HG03354 (cell line): ENCODE measurements at regions not wholly inside any gene's neighbourhood (a gene's known extent, or its start where the extent isn't known, plus 50 kb on each side); places are given as distances from the start of the nearest gene placed in this dataset.
"Not testable (repeated sequence)": the region's sequence is repeated elsewhere in the genome, so short reads cannot be mapped to it uniquely, and the experiment has no call there.

Experiments used
- ATAC-seq: cut with Tn5 transposase; IDR thresholded peaks from one replicate; pipeline ENCODE4 v1.9.1; 2021; ENCODE audit warnings: mild to moderate bottlenecking; ENCODE audit not compliant: unreplicated experiment, poor library complexity, severe bottlenecking

DNA sequence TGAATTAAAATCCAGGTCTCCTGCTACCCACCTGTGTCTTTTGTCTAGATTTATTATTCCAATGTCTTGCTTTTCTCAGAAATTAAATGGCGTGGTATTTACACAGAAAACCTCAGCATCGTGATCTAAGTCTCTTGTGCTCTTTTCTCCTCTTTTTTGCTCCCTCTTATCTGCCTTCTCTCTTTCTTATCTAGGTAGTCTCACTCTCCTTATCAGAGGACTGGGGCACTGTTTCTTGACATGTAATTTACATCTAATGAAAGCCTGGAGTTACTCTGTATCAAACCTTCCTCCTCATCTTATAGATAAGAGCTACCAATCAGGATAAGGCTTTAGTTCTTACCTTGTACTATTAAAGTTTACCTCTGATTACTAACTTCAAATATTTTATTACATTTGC lies 933.8 kb downstream of the TLE1 start:
- ATAC-seq, result no peak

DNA sequence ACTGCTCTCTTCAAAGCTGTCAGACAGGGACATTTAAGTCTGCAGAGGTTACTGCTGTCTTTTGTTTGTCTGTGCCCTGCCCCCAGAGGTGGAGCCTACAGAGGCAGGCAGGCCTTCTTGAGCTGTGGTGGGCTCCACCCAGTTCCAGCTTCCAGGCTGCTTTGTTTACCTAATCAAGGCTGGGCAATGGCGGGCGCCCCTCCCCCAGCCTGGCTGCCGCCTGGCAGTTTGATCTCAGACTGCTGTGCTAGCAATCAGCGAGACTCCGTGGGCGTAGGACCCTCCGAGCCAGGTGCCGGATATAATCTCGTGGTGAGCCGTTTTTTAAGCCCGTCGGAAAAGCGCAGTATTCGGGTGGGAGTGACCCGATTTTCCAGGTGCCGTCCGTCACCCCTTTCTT lies 942.3 kb downstream of the TLE1 start:
- not testable (repeated sequence) for ATAC-seq

DNA sequence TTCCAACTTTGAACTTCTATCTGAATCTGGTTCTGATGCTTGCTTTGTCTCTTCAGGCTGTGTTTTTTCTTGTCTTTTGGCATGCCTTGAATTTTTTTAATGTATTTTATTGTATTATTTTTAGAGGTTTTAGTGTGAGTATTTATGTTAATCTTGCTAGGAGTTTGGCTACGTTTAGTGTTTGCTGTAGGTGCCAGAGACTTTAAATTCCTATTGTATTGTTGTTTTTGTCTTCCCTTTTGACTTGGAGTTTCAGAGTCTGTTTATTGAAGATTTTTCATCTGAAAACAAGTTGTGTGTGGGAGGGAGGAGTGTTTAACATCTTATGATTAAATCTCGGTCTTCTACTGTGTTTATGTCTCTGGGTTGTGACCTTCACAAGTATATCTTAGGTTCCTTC lies 956.8 kb downstream of the TLE1 start:
- no peak for ATAC-seq

DNA sequence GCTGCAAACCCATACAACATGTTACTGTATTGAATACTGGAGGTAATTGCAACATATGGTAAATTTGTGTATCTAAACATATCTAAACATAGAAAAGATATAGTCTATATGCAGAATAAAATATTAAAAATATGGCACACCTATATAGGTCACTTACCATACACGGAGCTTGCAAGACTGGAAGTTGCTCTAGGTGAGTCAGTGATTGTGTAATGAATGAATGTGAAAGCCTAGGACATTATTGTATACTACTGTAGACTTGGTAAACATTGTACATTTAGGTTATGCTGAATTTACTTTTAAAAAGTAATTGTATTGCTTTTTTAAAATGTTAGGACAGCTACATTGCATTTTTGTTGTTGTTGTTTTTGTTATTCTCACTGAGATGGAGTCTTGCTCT lies 968.8 kb downstream of the TLE1 start:
- no peak for ATAC-seq

DNA sequence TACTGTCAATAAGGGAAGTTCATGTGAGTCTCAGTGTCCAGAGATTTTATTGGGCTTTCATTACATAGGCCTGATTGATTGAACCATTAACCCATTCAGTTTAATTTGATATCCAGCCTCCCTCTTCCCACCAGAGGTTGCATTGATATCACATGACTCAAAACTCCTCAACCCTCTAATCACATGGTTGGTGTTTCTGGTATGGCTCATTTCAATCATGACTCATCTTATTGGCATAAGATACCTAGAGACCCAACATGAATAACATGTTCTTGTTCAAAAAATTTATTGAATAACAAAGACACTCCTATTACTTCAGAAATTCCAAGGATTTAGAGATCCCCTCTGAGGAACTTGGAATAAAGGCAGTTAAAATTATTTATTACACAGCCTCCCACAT lies 982.2 kb downstream of the TLE1 start:
- ATAC-seq, result no peak

DNA sequence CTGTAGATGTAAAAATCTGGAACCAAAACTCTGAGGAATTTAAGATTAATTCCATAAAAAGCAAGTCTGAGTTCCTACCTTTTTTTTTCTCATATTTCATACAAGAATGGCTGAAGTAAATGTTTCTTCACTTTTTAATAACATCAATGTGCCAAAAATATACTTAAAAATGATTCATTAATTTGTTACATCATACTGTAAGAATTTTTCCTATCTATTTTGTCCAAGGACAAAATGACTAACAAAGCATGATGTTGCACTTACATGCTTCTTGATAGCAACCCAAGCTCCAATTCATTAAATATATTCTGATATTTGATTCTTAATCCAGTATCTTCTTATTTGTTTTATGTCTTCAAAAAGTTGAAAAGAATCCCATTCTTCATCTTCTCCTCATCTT lies 988.3 kb downstream of the TLE1 start:
- no peak for ATAC-seq

DNA sequence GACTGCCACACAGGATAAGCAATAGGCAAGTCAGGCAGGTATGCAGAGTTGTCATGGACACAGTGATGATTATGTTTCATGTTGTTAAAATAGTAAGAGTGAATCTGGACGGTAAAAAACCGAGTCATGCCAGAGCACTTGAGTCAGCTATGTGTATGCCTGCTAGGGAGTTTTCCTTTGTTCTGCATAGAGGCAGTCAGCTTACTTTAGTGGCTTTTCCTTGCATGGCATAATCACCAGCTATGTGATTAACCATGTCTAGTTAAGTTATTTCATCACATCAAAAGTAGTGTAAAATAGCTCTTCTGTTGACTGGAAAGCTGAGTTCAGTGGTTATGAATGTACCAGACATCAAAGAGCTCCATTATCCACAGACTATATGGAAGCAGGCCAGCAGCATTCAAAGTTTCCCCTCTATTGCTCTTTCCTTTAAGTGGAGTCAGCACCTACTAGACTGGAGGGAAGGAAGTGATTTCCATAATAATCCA lies 989.8 kb downstream of the TLE1 start:
- no peak for ATAC-seq

DNA sequence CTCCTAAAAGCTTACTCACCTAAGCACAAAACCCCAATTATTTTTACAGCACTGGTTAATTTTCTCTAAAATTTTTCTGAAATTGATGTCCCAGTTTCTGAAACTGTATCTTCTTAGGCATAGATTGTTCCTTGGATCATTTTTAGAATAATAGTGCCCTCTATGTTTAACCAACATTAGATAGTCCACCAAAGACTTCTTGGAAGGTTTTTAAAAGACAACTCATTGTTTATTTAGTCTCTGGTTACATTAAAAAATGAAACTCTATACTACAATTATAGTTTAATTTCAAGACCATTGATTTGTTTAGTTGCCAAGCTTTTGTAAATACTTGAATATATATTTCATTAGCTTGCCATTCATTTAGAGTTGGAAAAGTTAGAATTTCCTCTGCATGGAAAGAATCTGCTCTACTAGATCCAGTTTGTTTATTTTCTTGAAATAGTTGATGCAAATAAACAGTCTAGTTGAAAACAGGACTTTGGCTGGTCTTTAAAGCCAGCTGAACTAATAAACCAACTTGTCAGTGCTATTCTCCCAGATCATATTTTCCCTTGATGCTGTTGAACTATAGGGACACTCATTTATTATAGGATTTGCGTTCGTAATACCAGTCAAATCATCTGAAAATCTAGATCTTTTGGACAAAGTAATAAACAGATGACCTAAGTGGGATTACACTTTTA lies 990.5 kb downstream of the TLE1 start:
- no peak for ATAC-seq

DNA sequence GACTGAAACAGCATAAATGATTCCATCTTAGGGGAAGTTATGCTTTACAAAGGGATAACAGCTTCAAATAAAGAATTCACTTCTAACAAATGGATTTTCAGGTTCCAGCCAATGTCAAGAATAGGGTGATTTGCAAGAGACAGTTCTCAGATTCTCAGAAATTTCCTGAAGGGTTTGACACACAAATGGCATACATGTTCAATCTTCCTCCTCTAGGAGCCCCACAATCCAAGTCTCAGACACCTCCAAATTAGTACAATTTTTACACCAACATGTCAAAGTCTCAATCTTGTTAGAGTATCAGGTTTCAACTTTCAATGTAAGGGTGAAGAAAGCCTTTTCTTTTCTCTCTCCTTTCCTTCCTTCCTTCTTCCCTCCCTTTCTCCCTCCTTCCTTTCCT lies 996.6 kb downstream of the TLE1 start:
- ATAC-seq, result no peak

DNA sequence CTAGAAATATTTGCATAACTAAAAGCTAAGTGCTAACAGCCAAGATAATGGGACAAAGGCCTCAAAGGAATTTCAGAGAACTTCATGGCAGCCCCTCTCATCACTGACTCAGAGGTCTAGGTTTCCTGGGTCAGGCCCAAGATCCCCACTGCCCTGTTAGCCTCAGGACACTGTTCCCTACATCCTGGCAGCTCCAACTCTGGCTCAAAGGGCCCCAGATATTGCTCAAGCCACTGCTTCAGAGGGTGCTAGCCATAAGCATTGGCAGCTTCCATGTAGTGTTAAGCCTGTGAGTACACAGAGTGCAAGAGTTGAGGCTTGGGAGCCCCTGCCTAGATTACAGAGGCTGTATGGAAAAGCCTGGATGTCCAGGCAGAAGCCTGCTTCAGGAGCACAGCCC lies 998.1 kb downstream of the TLE1 start:
- no peak for ATAC-seq

DNA sequence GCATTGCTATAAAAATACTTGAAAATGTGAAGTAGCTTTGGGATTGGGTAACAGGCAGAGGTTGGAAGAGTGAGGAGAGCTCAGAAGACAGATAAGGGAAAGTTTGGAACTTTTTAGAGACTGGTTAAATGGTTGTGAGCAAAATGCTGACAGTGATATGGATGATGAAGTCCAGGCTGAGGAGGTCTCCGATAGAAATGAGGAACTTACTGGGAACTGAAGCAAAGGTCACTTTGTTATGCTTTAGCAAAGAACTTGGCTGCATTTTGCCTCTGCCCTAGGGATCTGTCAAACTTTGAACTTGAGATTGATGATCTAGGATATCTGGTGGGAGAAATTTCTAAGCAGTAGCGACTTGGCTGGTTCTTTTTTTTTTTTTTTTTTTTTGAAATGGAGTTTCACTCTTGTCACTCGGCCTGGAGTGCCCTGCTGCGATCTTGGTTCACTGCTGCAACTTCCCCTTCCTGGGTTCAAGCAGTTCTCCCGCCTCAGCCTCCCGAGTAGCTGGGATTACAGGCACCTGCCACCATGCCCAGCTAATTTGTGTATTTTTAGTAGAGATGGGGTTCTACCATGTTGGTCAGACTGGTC lies 998.9 kb downstream of the TLE1 start:
- ATAC-seq, result no peak

DNA sequence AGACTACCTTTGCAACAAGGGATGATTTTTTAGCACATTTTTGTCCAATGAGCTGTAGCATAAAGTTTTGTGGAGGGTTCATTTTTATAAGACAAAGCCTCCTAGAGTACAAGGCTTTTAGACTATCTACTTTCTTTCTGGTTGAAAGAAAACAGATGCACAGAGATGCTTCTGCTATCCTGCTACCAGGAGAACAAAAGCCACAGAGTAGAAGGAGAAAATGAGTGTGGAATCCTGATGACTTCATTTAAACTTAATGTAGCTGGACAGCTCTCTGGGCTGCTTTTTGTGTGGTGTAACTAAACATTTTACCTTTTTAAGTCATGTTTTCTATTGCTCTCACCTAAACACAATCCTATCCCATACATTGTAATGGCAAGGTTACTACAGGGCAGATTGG lies 1009.4 kb downstream of the TLE1 start:
- no peak for ATAC-seq

DNA sequence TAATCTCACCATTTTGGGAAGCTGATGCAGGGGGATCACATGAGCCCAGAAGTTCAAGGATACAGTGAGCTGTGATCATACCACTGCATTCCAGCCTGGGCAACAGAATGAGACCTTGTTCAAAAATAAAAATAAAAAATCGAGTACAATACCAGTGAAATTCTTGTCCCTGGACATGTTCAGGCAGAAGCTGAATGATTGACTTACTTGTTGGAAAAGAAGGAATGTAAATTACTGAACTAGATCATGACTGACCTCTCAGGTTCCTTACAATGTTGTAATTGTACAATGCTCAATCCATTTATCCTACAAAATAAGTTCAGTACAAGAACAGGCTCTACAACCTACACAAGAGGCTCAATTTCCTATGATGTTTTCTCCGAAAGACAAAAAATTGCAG lies 1010.4 kb downstream of the TLE1 start:
- ATAC-seq, result no peak

DNA sequence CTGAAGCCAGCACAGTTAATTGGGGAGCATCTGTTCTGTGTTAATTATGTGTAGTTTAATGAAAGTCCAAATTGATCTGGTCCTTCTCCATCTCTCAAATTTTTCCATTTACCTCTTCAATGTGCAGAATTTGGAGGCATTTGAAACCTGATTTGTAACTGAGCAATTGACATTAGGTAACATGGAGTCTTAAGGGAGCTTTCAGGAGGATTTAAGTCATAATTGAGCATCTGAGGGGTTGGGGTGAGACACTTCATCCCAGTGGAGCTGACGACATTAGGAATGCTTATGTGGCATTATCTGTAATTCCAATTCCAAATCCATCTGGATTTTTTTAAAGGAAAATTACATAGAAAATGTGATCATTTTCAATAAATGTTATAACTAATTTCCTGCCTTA lies 1015.9 kb downstream of the TLE1 start:
- ATAC-seq, result no peak

DNA sequence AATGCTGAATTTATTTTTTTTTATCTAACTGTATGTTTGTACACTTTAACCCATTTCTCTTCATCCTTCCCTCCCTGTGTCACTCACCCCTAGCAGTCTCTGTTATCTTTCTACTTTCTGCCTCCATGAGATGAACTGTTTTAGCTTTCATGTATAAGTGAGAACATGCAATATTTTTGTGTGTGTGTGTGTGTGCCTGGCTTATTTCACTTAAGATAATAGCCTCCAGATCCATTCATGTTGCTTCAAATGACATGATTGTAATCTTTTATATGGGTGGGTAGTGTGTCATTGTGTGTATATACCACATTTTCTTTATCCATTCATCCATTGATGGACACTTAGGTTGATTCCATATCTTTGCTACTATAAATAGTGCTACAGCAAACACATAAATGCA lies 1023.9 kb downstream of the TLE1 start:
- ATAC-seq, result no peak

DNA sequence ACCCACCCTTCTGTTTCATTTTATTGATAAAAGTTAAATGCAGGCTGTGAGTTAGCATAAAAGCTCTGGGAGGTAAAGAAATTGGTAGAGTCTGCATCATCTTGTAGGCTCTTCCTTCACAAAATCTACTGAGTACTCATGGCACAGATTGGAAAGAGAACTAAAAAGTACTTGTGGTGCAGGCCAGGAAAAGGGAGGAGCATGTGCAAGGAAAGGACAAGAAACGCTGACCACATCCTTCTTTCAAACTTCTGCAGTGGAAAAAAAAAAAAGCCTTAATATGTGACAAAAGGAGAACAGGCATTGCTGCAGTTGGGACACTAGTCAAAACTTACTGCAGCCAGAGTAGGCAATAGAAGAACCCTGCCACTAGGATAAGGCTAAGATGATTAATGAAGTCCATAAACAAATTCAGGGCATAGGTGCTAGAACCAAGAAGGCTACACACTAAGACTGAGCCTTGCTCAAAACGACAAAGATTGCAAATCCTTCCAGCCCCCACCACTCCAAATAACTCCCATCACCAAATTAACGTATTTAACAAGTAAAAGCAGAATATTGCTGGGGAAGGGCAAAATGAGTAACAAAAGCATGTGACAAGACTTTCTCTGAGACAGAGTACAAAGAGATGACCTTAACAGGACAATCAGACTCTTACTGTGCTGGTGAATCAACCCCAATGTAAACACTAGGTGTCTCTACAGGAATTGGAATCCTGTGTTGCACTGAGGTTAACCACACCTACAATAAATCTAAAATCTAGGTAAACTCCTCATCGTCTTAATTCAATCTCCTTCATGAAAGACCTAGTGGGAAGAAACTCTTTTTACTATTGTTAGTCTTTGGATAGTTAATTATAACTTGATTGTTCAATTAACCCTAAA lies 1024.8 kb downstream of the TLE1 start:
- ATAC-seq, result no peak

DNA sequence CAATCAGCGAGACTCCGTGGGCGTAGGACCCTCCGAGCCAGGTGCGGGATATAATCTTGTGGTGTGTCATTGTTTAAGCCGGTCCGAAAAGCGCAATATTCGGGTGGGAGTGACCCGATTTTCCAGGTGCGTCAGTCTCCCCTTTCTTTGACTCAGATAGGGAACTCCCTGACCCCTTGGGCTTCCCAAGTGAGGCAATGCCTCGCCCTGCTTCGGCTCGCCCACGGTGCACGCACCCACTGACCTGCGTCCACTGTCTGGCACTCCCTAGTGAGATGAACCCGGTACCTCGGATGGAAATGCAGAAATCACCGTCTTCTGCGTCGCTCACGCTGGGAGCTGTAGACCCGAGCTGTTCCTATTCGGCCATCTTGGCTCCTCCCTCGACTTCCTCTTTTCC lies 1029.6 kb downstream of the TLE1 start:
- not testable (repeated sequence) for ATAC-seq

DNA sequence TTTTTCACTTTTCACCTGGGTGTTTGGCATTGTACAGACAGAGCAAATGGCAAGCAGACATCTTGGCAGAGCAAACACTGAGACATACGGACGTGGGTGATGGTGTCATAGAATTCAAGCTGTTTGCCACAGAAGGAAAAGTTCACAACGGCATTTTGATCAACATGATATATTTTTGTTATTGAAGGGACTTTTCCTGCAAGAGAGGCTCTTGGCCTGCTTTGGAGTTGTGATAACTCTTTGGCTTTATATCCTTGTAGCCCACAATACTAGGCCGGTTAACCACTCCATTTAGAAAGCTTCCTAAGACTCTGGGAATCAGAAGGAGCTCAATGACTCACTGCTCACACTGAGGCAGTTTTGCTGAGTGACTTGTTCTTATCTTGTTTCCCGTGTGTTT lies 1038.3 kb downstream of the TLE1 start:
- ATAC-seq, result no peak

DNA sequence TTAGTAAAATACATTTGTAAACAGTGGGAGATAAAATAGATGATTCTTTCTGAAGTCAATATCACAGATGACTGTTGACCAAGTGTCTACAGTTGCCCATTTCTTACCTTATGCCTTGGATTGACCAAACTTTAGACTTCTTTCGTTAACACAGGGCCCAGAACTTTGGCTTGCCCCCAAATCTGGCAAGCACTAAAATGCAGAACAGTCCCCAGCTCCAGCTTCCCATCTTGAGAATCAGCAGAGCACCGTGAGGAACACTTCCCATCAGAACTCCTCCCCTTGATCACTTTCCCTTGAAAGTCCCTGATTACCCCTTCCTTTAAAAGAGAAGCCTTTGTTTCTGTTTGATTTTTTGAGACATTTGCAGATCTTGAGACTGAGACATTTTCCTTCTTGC lies 1039.9 kb downstream of the TLE1 start:
- ATAC-seq, result no peak

DNA sequence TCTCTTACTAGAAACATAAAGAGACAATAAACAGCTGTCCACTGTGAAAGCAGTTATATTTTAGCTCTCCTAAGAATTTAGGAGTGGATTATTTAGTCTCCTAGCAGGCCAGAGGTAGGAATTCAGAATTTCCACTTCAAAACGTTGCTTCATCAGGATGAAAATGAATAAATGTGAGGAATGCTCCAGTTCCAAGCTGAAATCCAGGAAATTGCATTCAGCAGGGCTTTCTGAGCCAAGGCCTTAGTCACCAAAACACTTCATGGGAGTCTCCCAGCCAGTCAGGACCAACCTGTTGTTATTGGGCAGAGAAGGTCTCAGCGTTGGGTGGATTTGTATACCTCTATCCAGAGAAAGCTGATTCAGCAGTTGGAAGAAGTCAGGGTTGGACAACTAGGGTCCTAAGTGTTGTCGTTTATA lies 1040.3 kb downstream of the TLE1 start:
- no peak for ATAC-seq

DNA sequence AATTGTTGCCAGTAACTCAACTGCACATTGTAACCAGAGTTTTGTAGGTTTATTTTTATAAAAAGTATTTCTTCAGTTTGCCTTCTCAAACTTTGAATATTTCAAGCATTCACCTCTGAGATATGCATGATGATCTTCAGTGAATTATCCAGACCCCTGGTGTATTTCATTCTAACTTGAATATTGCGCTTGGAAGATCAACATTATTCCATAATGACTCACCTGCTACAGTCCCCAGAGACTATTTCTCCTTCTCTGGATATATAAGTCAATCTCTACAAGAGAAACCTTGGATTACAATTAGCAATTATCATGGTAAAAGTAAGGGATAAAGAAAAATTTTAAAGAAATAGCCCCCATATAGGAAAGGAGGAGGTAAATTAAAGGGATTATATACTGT lies 1041.0 kb downstream of the TLE1 start:
- ATAC-seq, result no peak
